Immature natural killer cell (primary cell): ENCODE measurements at regions not wholly inside any gene's neighbourhood (a gene's known extent, or its start where the extent isn't known, plus 50 kb on each side); places are given as distances from the start of the nearest gene placed in this dataset.
"Not testable (repeated sequence)": the region's sequence is repeated elsewhere in the genome, so short reads cannot be mapped to it uniquely, and the experiment has no call there.

Experiments
- DNase-seq, 3 donors: peaks; one replicate each; pipeline ENCODE4 v3.0.0; 2022; ENCODE audit warnings: mixed read lengths in 1 of 3
- H3K27ac Mint-ChIP-seq, 6 donors: one replicate each; pipeline ENCODE4 v1.8.0; 2020; ENCODE audit warnings: mixed read lengths in 6 of 6, mild to moderate bottlenecking in 5 of 6, inconsistent platforms in 4 of 6, moderate library complexity in 3 of 6
- H3K27me3 Mint-ChIP-seq, 3 donors: one replicate each; pipeline ENCODE4 v1.8.0; 2020 to 2021; ENCODE audit warnings: low read depth in 3 of 3, mild to moderate bottlenecking in 3 of 3, mixed read lengths in 3 of 3, moderate library complexity in 3 of 3, inconsistent platforms in 1 of 3
- H3K36me3 Mint-ChIP-seq, 3 donors: one replicate each; pipeline ENCODE4 v1.8.0; 2020; ENCODE audit warnings: mixed read lengths in 3 of 3, inconsistent platforms in 2 of 3, mild to moderate bottlenecking in 2 of 3
- H3K4me1 Mint-ChIP-seq, 2 donors: one replicate each; pipeline ENCODE4 v1.8.0; 2020; ENCODE audit warnings: inconsistent platforms in 2 of 2, mild to moderate bottlenecking in 2 of 2, mixed read lengths in 2 of 2, moderate library complexity in 1 of 2
- H3K4me3 Mint-ChIP-seq, 5 donors: one replicate each; pipeline ENCODE4 v1.8.0; 2020; ENCODE audit warnings: mild to moderate bottlenecking in 5 of 5, mixed read lengths in 5 of 5, inconsistent platforms in 3 of 5, moderate library complexity in 3 of 5
- H3K9me3 Mint-ChIP-seq, 6 donors: one replicate each; pipeline ENCODE4 v1.8.0; 2020; ENCODE audit warnings: mild to moderate bottlenecking in 6 of 6, mixed read lengths in 6 of 6, inconsistent platforms in 4 of 6, moderate library complexity in 3 of 6

GRCh38 chr17:71790791-71791190 is 330.0 kb upstream of the SOX9 start:
- H3K36me3 Mint-ChIP-seq: no peaks in the 10 kb centered on the region
- no peak for DNase-seq
- H3K27me3 Mint-ChIP-seq: peaks cover 0 to 2% (median 2%) of the 10 kb centered on the region in 3 donors
- H3K9me3 Mint-ChIP-seq: peaks cover 0 to 26% (median 9%) of the 10 kb centered on the region in 6 donors
- H3K4me1 Mint-ChIP-seq: no peaks in the 10 kb centered on the region
- no peak overlapping the region for H3K27ac Mint-ChIP-seq
- no peak overlapping the region for H3K4me3 Mint-ChIP-seq

- no peak for DNase-seq
- Mint-ChIP-seq H3K27ac (no peak overlapping the region), H3K4me1 (no peaks in the 10 kb centered on the region), H3K9me3 (peaks cover 0 to 26% (median 7%) of the 10 kb centered on the region in 6 donors), H3K4me3 (no peak overlapping the region), H3K36me3 (no peaks in the 10 kb centered on the region), H3K27me3 (peaks cover 0 to 2% (median 2%) of the 10 kb centered on the region in 3 donors)
Observed at GRCh38 chr17:71791311-71791710, 329.5 kb upstream of the SOX9 start.

- H3K27me3 Mint-ChIP-seq: peaks cover 0 to 2% (median 2%) of the 10 kb centered on the region in 3 donors
- no peak overlapping the region for H3K4me3 Mint-ChIP-seq
- H3K9me3 Mint-ChIP-seq: peaks cover 0 to 12% (median 6%) of the 10 kb centered on the region in 6 donors
- H3K36me3 Mint-ChIP-seq: no peaks in the 10 kb centered on the region
- no peak overlapping the region for H3K27ac Mint-ChIP-seq
- H3K4me1 Mint-ChIP-seq: no peaks in the 10 kb centered on the region
- DNase-seq: no peak
Observed at GRCh38 chr17:71792966-71793365, 327.9 kb upstream of the SOX9 start.

- no peak overlapping the region for H3K27ac Mint-ChIP-seq
Observed at GRCh38 chr17:71793518-71793917, 327.3 kb upstream of the SOX9 start.

GRCh38 chr17:71798701-71799100 is 322.1 kb upstream of the SOX9 start:
- Mint-ChIP-seq H3K36me3 (no peaks in the 10 kb centered on the region), H3K4me1 (no peaks in the 10 kb centered on the region), H3K27ac (no peak overlapping the region), H3K4me3 (no peak overlapping the region), H3K9me3 (peaks cover 0 to 15% (median 3%) of the 10 kb centered on the region in 6 donors), H3K27me3 (no peaks in the 10 kb centered on the region)
- no peak for DNase-seq

More at GRCh38 chr17:71793518-71793917, 327.3 kb upstream of the SOX9 start:
- Mint-ChIP-seq H3K36me3 (no peaks in the 10 kb centered on the region), H3K4me1 (no peaks in the 10 kb centered on the region), H3K4me3 (no peak overlapping the region), H3K9me3 (peaks cover 2 to 6% (median 4%) of the 10 kb centered on the region in 6 donors), H3K27me3 (peaks cover 0 to 2% (median 2%) of the 10 kb centered on the region in 3 donors)
- no peak for DNase-seq

GRCh38 chr17:71799657-71800056 is 321.2 kb upstream of the SOX9 start:
- H3K27ac Mint-ChIP-seq: no peak overlapping the region
- H3K27me3 Mint-ChIP-seq: no peaks in the 10 kb centered on the region
- H3K4me3 Mint-ChIP-seq: no peak overlapping the region
- DNase-seq: no peak
- H3K4me1 Mint-ChIP-seq: no peaks in the 10 kb centered on the region
- no peaks in the 10 kb centered on the region for H3K36me3 Mint-ChIP-seq
- H3K9me3 Mint-ChIP-seq: peaks cover 0 to 21% (median 4%) of the 10 kb centered on the region in 6 donors

GRCh38 chr17:71801301-71801700 is 319.5 kb upstream of the SOX9 start:
- Mint-ChIP-seq H3K4me3 (no peak overlapping the region), H3K27ac (no peak overlapping the region), H3K9me3 (peaks cover 0 to 27% (median 5%) of the 10 kb centered on the region in 6 donors), H3K27me3 (no peaks in the 10 kb centered on the region), H3K4me1 (no peaks in the 10 kb centered on the region), H3K36me3 (no peaks in the 10 kb centered on the region)
- DNase-seq: no peak

- DNase-seq: no peak
- Mint-ChIP-seq H3K27ac (no peak overlapping the region), H3K36me3 (peaks cover 0 to 3% (median 0%) of the 10 kb centered on the region in 3 donors), H3K4me1 (no peaks in the 10 kb centered on the region), H3K4me3 (no peak overlapping the region), H3K9me3 (peaks cover 3 to 32% (median 8%) of the 10 kb centered on the region in 6 donors), H3K27me3 (no peaks in the 10 kb centered on the region)
Observed at GRCh38 chr17:71802663-71803062, 318.2 kb upstream of the SOX9 start.

- Mint-ChIP-seq H3K4me3 (no peak overlapping the region), H3K9me3 (peaks cover 4 to 34% (median 11%) of the 10 kb centered on the region in 6 donors)
Observed at GRCh38 chr17:71803656-71804284, 317.1 kb upstream of the SOX9 start.

GRCh38 chr17:71809537-71809936 is 311.3 kb upstream of the SOX9 start:
- H3K4me1 Mint-ChIP-seq: no peaks in the 10 kb centered on the region
- no peak overlapping the region for H3K27ac Mint-ChIP-seq
- H3K4me3 Mint-ChIP-seq: no peak overlapping the region
- DNase-seq: no peak
- peaks cover 0 to 3% (median 0%) of the 10 kb centered on the region in 3 donors for H3K36me3 Mint-ChIP-seq
- peaks cover 6 to 45% (median 22%) of the 10 kb centered on the region in 6 donors for H3K9me3 Mint-ChIP-seq
- peaks cover 0 to 8% (median 0%) of the 10 kb centered on the region in 3 donors for H3K27me3 Mint-ChIP-seq

More at GRCh38 chr17:71803656-71804284, 317.1 kb upstream of the SOX9 start:
- no peak for DNase-seq
- Mint-ChIP-seq H3K4me1 (no peaks in the 10 kb centered on the region), H3K27ac (no peak overlapping the region), H3K36me3 (peaks cover 0 to 3% (median 0%) of the 10 kb centered on the region in 3 donors), H3K27me3 (peaks cover 0 to 1% (median 0%) of the 10 kb centered on the region in 3 donors)

GRCh38 chr17:71813861-71814260 is 307.0 kb upstream of the SOX9 start:
- H3K27ac Mint-ChIP-seq, H3K36me3 Mint-ChIP-seq, H3K4me3 Mint-ChIP-seq, H3K4me1 Mint-ChIP-seq, DNase-seq, H3K27me3 Mint-ChIP-seq: not testable (repeated sequence)
- H3K9me3 Mint-ChIP-seq: peaks cover 2 to 48% (median 16%) of the 10 kb centered on the region in 6 donors

- no peak overlapping the region for H3K4me3 Mint-ChIP-seq
- H3K4me1 Mint-ChIP-seq: no peaks in the 10 kb centered on the region
- H3K27ac Mint-ChIP-seq: no peak overlapping the region
- no peaks in the 10 kb centered on the region for H3K36me3 Mint-ChIP-seq
- DNase-seq: no peak
- H3K27me3 Mint-ChIP-seq: peaks cover 0 to 2% (median 0%) of the 10 kb centered on the region in 3 donors
- H3K9me3 Mint-ChIP-seq: peaks cover 0 to 11% (median 3%) of the 10 kb centered on the region in 6 donors
Observed at GRCh38 chr17:71821511-71821910, 299.3 kb upstream of the SOX9 start.

GRCh38 chr17:71824671-71825070 is 296.1 kb upstream of the SOX9 start:
- DNase-seq: no peak
- peaks cover 0 to 2% (median 0%) of the 10 kb centered on the region in 3 donors for H3K27me3 Mint-ChIP-seq
- peaks cover 0 to 7% (median under 1%) of the 10 kb centered on the region in 6 donors for H3K9me3 Mint-ChIP-seq
- no peak overlapping the region for H3K27ac Mint-ChIP-seq
- H3K4me1 Mint-ChIP-seq: no peaks in the 10 kb centered on the region
- no peaks in the 10 kb centered on the region for H3K36me3 Mint-ChIP-seq
- no peak overlapping the region for H3K4me3 Mint-ChIP-seq

GRCh38 chr17:71825687-71826086 is 295.1 kb upstream of the SOX9 start:
- Mint-ChIP-seq H3K27ac (no peak overlapping the region), H3K9me3 (peaks cover 0 to 10% (median 0%) of the 10 kb centered on the region in 6 donors), H3K27me3 (peaks cover 0 to 2% (median 0%) of the 10 kb centered on the region in 3 donors), H3K4me1 (no peaks in the 10 kb centered on the region), H3K36me3 (peaks cover 0 to 1% (median 0%) of the 10 kb centered on the region in 3 donors), H3K4me3 (no peak overlapping the region)
- no peak for DNase-seq

- H3K4me1 Mint-ChIP-seq: no peaks in the 10 kb centered on the region
- no peak for DNase-seq
- H3K36me3 Mint-ChIP-seq: peaks cover 0 to 3% (median 0%) of the 10 kb centered on the region in 3 donors
- no peak overlapping the region for H3K27ac Mint-ChIP-seq
- peaks cover 0 to 19% (median 2%) of the 10 kb centered on the region in 6 donors for H3K9me3 Mint-ChIP-seq
- H3K4me3 Mint-ChIP-seq: no peak overlapping the region
- H3K27me3 Mint-ChIP-seq: no peaks in the 10 kb centered on the region
Observed at GRCh38 chr17:71828182-71828596, 292.6 kb upstream of the SOX9 start.
